ENCODE measurements at regions not wholly inside any gene's neighbourhood (a gene's known extent, or its start where the extent isn't known, plus 50 kb on each side); places are given as distances from the start of the nearest gene placed in this dataset.

GRCh38 chr5:127228540-127229184, 61.9 kb upstream of the MEGF10 start:
- TF ChIP-seq CTCF (IDR thresholded peaks at IDR 0.05) (no peak), SMC3 (IDR thresholded peaks at IDR 0.05; ENCODE audit: low read depth, low read length) (no peak), MXI1 (IDR thresholded peaks at IDR 0.05; ENCODE audit: low read depth, low read length) (no peak), ELF1 (IDR thresholded peaks at IDR 0.05) (no peak), JUND (IDR thresholded peaks at IDR 0.05) (no peak), EP300 (IDR thresholded peaks at IDR 0.05; ENCODE audit: borderline replicate concordance in 1 of 2, low read depth in 1 of 2, low read length in 1 of 2) (no peak), CHD2 (IDR thresholded peaks at IDR 0.05; ENCODE audit: low read length, partially characterized antibody) (no peak), RFX5 (IDR thresholded peaks at IDR 0.05; ENCODE audit: low read length) (no peak), REST (IDR thresholded peaks at IDR 0.05; ENCODE audit: low read depth, low read length) (no peak), GATA2 (CRISPR knock-in tag; IDR thresholded peaks at IDR 0.05) (no peak)

All from SK-N-SH (cell line).